Lung (tissue), 11 donors: ENCODE measurements at regions not wholly inside any gene's neighbourhood (a gene's known extent, or its start where the extent isn't known, plus 50 kb on each side); places are given as distances from the start of the nearest gene placed in this dataset.

Experiments
- ATAC-seq: fragments of 200-7000 bp; cut with Tn5 transposase; one replicate; pipeline ENCODE4 v1.9.1; 2020; ENCODE audit warnings: moderate number of reproducible peaks; ENCODE audit not compliant: insufficient read depth, low FRiP score
- DNase-seq, 3 donors: peaks; one replicate each; pipeline ENCODE4 v3.0.0-alpha.2; 2013 to 2017
- H3K27ac ChIP-seq, 2 donors: one replicate each; pipeline ENCODE4 v1.5.1; 2013; ENCODE audit warnings: mild to moderate bottlenecking in 2 of 2, moderate library complexity in 2 of 2, control low read depth in 1 of 2, inconsistent platforms in 1 of 2, low read depth in 1 of 2, low read length in 1 of 2
- H3K27me3 ChIP-seq, 3 donors: one replicate each; pipeline ENCODE4 v1.5.1; 2013; ENCODE audit warnings: low read length in 2 of 3; ENCODE audit not compliant: control insufficient read depth in 3 of 3, insufficient read depth in 3 of 3
- H3K36me3 ChIP-seq, 4 donors: one replicate each; pipeline ENCODE4 v1.5.1; 2013; ENCODE audit warnings: low read length in 4 of 4, mild to moderate bottlenecking in 1 of 4, moderate library complexity in 1 of 4; ENCODE audit not compliant: control insufficient read depth in 4 of 4, insufficient read depth in 4 of 4
- H3K4me1 ChIP-seq, 5 donors: one replicate each; pipeline ENCODE4 v1.5.1; 2013; ENCODE audit warnings: low read length in 5 of 5, mild to moderate bottlenecking in 2 of 5, moderate library complexity in 1 of 5; ENCODE audit not compliant: control insufficient read depth in 5 of 5, insufficient read depth in 5 of 5
- H3K4me3 ChIP-seq: one replicate; pipeline ENCODE4 v1.5.1; 2013; ENCODE audit warnings: mild to moderate bottlenecking, control low read depth, moderate library complexity
- H3K9ac ChIP-seq, 2 donors: one replicate each; pipeline ENCODE4 v1.5.1; 2013; ENCODE audit warnings: low read length in 2 of 2, control low read depth in 1 of 2; ENCODE audit not compliant: insufficient read depth in 1 of 2
- H3K9me3 ChIP-seq, 4 donors: one replicate each; pipeline ENCODE4 v1.5.1; 2013; ENCODE audit warnings: low read length in 3 of 4, mild to moderate bottlenecking in 1 of 4, moderate library complexity in 1 of 4; ENCODE audit not compliant: control insufficient read depth in 4 of 4, insufficient read depth in 3 of 4
- WGBS, 2 donors: extraction: QIAGEN DNeasy Blood & Tissue Kit; methylation state at CpG; one replicate each; pipeline ENCODE4 v1.1.7; 2013; 5-methylcytosine and 5-hydroxymethylcytosine counted together
- TF ChIP-seq, protein P1 (sequence below): IDR thresholded peaks from 2 replicates; pipeline ENCODE4 v1.5.1; 2012; ENCODE audit warnings: mild to moderate bottlenecking; ENCODE audit errors: control extremely low read depth, extremely low read depth
- donor health status: control.
- donor health status: control.
- donor health status: Bipolar disorder and iron deficiency.
- donor health status: healthy.
- donor health status: DM: yes; HTN: yes; CAD: no.

DNA sequence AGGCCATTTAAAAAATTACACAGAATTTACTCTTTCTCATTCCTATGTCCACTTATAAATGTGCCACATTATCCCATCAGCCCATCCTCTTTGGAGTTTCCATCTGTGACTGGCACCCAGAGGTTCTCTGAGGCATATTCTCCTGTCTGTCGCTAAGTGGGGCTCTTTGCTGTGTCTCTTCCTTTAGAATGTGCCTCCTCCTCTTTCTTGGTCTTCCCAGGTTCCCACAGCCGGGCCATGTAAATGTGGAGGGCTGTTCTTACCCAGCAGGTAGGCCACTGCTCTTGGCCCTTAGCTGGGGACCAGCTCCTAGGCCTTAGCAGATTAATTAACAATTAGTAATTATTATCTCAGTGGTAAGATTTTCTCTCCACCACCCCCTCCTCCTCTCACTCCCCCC lies 167.0 kb downstream of the INSIG2 start:
- WGBS, 2 donors, result 43 to 75% methylated on average over 2 of the region's 2 CpGs

DNA sequence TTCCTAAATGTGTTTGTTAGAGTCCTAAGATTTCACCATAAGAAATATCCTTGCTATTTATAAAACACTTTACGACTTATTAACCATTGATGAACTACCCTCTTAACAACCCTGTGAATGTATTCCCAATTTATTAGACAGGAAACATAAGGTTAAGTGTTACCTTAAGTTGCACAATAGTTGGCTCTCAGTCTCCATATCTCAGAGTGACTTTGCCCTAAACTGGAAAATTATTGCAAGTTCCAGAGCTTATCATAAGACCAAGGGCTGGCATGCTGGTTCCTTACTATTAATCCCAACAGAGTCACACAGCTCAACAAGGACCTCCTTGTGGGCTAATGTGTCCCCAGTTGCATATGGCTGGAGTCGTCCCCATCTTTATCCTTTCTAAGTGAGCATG lies 165.8 kb downstream of the INSIG2 start:
- 74 to 81% methylated on average over 2 of the region's 2 CpGs for WGBS, 2 donors
- no peaks in the 10 kb centered on the region for H3K36me3 ChIP-seq
- H3K27me3 ChIP-seq, result no peaks in the 10 kb centered on the region
- H3K4me3 ChIP-seq, result no peak overlapping the region
- no peak overlapping the region for H3K27ac ChIP-seq
- H3K4me1 ChIP-seq, result peaks cover 0 to 2% (median 0%) of the 10 kb centered on the region in 5 donors
- DNase-seq (no peak), ATAC-seq (no peak)
- no peak overlapping the region for H3K9ac ChIP-seq
- TF ChIP-seq, protein P1, sequence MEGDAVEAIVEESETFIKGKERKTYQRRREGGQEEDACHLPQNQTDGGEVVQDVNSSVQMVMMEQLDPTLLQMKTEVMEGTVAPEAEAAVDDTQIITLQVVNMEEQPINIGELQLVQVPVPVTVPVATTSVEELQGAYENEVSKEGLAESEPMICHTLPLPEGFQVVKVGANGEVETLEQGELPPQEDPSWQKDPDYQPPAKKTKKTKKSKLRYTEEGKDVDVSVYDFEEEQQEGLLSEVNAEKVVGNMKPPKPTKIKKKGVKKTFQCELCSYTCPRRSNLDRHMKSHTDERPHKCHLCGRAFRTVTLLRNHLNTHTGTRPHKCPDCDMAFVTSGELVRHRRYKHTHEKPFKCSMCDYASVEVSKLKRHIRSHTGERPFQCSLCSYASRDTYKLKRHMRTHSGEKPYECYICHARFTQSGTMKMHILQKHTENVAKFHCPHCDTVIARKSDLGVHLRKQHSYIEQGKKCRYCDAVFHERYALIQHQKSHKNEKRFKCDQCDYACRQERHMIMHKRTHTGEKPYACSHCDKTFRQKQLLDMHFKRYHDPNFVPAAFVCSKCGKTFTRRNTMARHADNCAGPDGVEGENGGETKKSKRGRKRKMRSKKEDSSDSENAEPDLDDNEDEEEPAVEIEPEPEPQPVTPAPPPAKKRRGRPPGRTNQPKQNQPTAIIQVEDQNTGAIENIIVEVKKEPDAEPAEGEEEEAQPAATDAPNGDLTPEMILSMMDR, result no peak
- peaks cover 0 to 4% (median 2%) of the 10 kb centered on the region in 4 donors for H3K9me3 ChIP-seq

More for the DNA sequence above, 167.0 kb downstream of the INSIG2 start:
- Histone ChIP-seq H3K36me3 (no peaks in the 10 kb centered on the region), H3K9me3 (peaks cover 0 to 4% (median 2%) of the 10 kb centered on the region in 4 donors), H3K27me3 (no peaks in the 10 kb centered on the region), H3K4me3 (no peak overlapping the region), H3K4me1 (peaks cover 0 to 2% (median 0%) of the 10 kb centered on the region in 5 donors), H3K9ac (no peak overlapping the region), H3K27ac (no peak overlapping the region)
- DNase-seq, result no peak
- TF ChIP-seq, protein P1, result no peak
- no peak for ATAC-seq

DNA sequence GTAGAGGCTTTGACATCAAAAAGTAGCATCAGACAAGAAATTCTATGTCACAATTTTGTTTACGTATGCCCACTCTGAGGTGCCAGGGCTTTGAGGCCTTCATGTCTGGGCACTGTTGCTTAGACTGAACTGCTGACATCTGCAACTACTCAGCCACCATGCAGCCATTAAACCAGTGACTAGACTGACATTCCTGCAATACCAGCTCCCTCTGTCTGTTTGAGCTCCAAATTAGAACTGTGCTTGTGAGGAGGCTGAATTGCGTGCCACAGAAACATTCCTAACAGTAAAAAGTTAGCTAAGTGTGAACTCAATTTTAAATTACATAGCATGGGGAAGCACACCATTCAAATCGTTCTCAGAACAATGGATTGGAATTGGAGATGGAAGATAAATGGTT lies 163.2 kb downstream of the INSIG2 start:
- TF ChIP-seq, protein P1, result no peak
- Histone ChIP-seq H3K27me3 (no peaks in the 10 kb centered on the region), H3K4me1 (peaks cover 0 to 2% (median 0%) of the 10 kb centered on the region in 5 donors), H3K4me3 (no peak overlapping the region), H3K9ac (no peak overlapping the region), H3K27ac (no peak overlapping the region), H3K36me3 (no peaks in the 10 kb centered on the region), H3K9me3 (peaks cover 0 to 3% (median 0%) of the 10 kb centered on the region in 4 donors)
- DNase-seq (peak in 2 of 3 donors; percentile 3 to 5), ATAC-seq (no peak)
- 71 to 87% methylated on average over 3 of the region's 3 CpGs for WGBS, 2 donors

- TF ChIP-seq, protein P1, result no peak
- 73 to 78% methylated on average over 5 of the region's 5 CpGs for WGBS, 2 donors
- ATAC-seq (no peak), DNase-seq (no peak)
- Histone ChIP-seq H3K4me1 (peaks cover 0 to 2% (median 0%) of the 10 kb centered on the region in 5 donors), H3K27me3 (no peaks in the 10 kb centered on the region), H3K9me3 (peaks cover 0 to 3% (median 0%) of the 10 kb centered on the region in 4 donors), H3K4me3 (no peak overlapping the region), H3K27ac (no peak overlapping the region), H3K9ac (no peak overlapping the region), H3K36me3 (no peaks in the 10 kb centered on the region)
These were observed 162.2 kb downstream of the INSIG2 start for GRCh38 chr2:118250463-118250862.
